Erythroblast (primary cell): ENCODE measurements at regions not wholly inside any gene's neighbourhood (a gene's known extent, or its start where the extent isn't known, plus 50 kb on each side); places are given as distances from the start of the nearest gene placed in this dataset.

Experiments
- GATA1 ChIP-seq: IDR thresholded peaks from 2 replicates; pipeline ENCODE4 v1.6.1; 2011; ENCODE audit warnings: low read depth, mild to moderate bottlenecking, control low read depth, low read length, moderate library complexity
- POLR2A ChIP-seq: IDR thresholded peaks from 2 replicates; pipeline ENCODE4 v1.6.1; 2011; ENCODE audit warnings: mild to moderate bottlenecking, low read length

GRCh38 chr1:208430220-208430619 is 186.0 kb upstream of the PLXNA2 start:
- TF ChIP-seq POLR2A (no peak), GATA1 (no peak)
